GM12874 (cell line): ENCODE measurements at regions not wholly inside any gene's neighbourhood (a gene's known extent, or its start where the extent isn't known, plus 50 kb on each side); places are given as distances from the start of the nearest gene placed in this dataset.

Experiments used
- TF ChIP-seq, protein P1 (sequence below): IDR thresholded peaks from 2 replicates; pipeline ENCODE4 v1.5.1; 2011; ENCODE audit warnings: low read depth, mild to moderate bottlenecking, control low read depth, low read length, moderate library complexity; ENCODE audit not compliant: insufficient read depth

DNA sequence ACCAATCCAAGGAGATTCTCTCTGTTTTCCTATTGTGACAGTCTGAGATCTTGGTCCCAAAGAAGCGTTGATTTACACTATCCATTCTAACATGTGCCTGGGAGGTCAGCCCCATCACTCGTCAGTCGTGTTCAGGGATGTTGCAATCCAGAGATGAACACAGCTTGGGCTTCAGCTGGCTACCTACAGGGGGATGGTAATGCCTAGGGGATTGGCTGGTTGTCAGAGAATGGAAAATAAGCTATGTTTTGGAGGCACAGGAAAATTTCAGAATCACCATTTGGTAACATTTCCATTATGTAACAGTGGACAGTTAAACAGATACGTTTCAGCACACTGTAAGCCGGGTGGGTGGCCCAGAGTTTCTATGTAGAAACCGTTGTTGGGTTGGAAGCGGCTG lies 147.1 kb upstream of the RALGAPA2 start:
- TF ChIP-seq, protein P1, sequence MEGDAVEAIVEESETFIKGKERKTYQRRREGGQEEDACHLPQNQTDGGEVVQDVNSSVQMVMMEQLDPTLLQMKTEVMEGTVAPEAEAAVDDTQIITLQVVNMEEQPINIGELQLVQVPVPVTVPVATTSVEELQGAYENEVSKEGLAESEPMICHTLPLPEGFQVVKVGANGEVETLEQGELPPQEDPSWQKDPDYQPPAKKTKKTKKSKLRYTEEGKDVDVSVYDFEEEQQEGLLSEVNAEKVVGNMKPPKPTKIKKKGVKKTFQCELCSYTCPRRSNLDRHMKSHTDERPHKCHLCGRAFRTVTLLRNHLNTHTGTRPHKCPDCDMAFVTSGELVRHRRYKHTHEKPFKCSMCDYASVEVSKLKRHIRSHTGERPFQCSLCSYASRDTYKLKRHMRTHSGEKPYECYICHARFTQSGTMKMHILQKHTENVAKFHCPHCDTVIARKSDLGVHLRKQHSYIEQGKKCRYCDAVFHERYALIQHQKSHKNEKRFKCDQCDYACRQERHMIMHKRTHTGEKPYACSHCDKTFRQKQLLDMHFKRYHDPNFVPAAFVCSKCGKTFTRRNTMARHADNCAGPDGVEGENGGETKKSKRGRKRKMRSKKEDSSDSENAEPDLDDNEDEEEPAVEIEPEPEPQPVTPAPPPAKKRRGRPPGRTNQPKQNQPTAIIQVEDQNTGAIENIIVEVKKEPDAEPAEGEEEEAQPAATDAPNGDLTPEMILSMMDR = no peak

DNA sequence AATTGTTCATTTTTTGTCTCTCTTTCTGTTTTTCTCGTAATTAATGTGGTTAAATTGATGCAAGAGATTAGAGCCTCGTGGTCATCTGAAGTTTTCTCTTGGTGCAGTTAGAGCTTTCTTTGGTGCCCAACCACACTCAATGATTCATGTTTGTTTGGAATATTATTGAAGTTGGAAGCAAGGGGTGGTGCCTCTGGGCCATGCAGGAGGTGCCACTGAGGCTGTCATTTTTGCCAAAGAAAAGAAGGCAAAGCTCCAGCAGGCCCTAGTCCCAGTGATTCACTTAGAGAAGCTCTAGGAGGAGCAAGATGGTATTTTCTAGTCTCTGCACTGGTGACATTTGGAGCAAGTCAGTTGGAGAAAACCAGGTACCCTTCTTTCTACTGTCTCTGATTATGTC lies 144.5 kb upstream of the RALGAPA2 start:
- TF ChIP-seq, protein P1 = no peak

DNA sequence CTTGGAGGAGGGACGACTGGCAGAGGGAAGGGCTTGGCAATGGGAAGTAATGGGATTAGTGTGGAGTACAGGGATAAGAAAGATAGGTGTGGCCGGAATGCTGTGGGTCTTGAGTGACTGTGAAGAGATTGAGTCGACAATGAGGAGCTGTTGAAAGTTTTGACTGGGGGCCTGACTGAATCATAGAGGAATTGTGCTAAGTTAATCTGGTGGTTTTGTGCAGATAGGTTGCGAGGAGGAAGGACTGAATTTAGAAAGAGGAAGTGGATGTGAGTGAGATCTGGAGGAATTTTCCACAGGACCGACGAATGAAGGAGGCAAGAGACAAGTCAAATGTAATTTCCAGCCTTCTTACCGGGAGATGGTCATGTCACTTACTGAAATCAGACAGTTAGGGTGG lies 143.9 kb upstream of the RALGAPA2 start:
- TF ChIP-seq, protein P1 = no peak

DNA sequence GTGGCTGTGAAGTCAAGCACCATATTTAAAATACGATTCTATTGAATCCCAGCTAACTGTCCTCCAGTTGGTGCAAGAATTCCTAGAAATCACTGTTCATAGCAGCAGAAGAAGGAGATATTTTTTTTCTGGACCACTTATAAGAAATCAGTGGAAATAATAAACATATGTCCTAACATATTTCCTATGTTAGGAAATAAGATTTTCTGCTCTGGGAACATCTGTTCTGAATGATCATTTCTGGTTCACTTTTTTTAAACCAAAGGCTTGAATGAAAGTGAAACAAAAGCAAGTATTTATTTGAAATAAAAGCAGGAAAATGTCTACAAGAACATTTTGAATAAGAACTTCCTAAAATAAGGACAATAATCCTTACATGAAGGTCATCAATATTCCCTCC lies 138.9 kb upstream of the RALGAPA2 start:
- TF ChIP-seq, protein P1 = no peak

DNA sequence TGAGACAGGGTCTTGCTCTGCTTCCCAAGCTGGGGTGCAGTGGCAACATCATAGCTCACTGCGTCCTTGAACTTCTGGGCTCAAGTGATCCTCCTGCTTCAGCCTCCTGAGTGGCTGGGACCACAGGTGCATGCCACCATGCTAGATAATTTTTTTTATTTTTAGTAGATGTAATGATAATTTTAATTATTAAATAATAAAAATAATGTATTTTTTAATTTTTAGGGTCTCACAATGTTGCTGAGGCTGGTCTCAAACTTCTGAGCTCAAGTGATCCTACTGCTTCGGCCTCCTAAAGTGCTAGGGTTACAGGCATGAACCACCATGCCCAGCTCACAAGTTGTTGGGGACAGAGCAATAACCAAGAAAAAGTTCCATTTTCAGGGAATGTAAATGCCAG lies 138.0 kb upstream of the RALGAPA2 start:
- TF ChIP-seq, protein P1 = no peak

DNA sequence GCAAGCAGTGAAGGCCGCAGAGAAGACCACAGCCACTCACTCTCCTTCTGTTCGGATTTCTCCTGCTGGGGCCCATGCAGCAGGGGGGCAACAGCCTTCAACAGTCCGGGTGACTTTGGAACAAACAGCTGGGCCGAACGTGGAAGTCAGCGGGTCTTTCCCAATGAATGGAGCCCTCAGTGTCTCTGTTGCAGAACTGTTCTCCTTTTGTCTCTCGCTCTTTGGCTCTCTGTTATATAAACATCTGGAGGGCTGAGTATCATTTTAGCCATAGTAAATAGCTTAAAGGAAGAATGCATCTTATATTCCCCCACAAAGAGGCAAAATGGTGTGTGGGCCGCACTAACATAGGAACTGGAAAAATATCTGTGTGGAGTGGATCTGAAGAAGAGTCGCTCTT lies 136.7 kb upstream of the RALGAPA2 start:
- TF ChIP-seq, protein P1 = no peak

DNA sequence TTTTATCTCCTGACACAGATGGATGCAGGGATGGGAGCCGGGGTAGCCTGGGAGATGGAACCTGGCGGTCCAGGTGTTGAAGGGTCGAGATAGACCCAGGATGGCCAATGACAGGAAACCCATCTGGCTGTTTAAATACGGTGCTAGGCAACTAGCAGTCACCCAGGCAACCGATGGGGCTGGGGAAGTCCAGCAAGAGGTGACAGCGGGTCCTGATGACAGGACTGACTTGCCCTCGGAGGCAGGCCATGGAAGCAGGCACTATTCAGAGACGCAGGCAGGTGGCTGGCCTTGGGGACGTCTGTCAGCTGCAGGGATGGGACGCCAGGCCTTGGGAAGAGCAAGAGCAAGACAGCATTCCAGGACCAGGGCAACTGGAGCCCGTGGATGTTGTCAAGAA lies 135.4 kb upstream of the RALGAPA2 start:
- TF ChIP-seq, protein P1 = no peak

DNA sequence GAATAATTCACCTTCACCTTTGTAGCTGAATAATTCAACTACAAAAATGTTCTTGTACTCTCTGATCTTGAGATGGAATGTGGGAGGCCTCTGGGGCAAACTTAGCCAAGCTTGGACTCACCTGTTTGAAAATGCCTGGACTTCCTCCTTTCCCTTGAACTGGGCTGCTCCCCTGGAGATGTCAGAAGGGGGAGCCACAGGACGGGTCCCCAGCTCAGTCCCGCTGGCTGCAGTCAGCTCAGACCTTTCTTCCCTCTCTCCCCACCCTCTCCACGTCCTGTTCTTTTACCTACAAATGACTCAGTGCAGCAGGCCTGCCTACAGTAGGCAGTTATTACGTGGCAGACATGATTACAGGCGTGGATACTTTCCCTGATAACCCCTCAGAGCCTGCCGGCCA lies 131.5 kb upstream of the RALGAPA2 start:
- TF ChIP-seq, protein P1 = no peak
